CD4-positive, alpha-beta T cell treated with Interferon alpha-2 for 1 hour (primary cell): ENCODE measurements at regions not wholly inside any gene's neighbourhood (a gene's known extent, or its start where the extent isn't known, plus 50 kb on each side); places are given as distances from the start of the nearest gene placed in this dataset.
"Not testable (repeated sequence)": the region's sequence is repeated elsewhere in the genome, so short reads cannot be mapped to it uniquely, and the experiment has no call there.

Experiments used
- DNase-seq, 2 donors: peaks; one replicate each; pipeline ENCODE4 v3.0.0-alpha.2; 2020 to 2022

GRCh38 chr9:102714184-102714583 lies 280.9 kb upstream of the CYLC2 start:
- no peak for DNase-seq

DNA sequence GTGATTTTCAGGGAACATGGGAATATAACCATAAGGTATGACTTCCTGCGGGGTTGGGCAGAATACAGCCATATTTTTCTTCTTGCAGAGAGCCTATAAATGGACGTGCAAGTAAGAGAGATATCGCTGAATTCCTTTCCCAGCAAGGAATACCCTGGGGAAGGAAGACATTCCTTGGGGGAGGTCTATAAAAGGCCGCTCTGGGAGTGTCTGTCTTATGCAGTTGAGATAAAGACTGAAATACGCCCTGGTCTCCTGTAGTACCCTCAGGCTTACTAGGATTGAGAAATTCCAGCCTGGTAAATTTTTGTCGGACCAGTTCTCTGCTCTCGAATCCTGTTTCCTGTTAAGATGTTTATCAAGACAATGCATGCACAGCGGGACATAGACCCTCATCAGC lies 282.2 kb upstream of the CYLC2 start:
- not testable (repeated sequence) for DNase-seq

GRCh38 chr9:102700936-102701335 lies 294.2 kb upstream of the CYLC2 start:
- DNase-seq: no peak

- DNase-seq: no peak
Measured at GRCh38 chr9:102669220-102669619, 325.9 kb upstream of the CYLC2 start.

DNA sequence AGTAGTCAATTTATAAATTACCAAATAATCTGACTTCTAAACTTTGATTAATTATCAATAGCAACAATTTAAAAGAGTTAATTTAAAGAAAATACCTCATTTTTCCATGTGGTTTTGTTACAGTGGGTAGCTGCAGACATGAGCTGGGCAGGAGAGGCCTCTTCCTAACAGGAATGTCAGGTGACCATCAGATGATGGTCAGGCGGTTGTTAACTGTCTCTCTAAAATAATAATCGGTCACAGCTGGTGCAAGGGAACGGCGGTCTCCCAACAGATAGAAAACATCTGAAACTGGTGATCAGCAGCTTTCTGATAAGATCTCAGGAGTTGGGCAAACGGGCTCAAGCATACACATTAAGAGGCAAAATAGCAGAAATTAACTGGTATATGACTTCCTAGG lies 342.7 kb upstream of the CYLC2 start:
- DNase-seq: no peak

DNA sequence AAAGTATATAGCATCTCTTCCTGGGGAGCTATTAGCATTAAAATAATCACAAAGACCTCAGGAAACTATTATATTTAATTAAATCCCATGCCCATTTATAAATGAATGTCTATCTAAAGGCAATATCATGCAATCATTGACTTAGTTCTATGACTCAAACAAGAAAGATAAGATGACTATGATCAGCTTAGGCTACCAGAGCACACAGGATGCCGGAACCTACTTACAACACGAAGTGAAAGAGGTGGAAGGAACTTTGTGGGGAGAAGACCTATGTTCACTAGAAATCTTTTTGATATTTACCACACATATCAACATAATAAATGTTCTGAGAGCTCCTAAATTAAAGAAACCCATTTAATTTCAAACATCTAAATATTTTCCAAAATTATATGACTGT lies 344.2 kb upstream of the CYLC2 start:
- no peak for DNase-seq

DNA sequence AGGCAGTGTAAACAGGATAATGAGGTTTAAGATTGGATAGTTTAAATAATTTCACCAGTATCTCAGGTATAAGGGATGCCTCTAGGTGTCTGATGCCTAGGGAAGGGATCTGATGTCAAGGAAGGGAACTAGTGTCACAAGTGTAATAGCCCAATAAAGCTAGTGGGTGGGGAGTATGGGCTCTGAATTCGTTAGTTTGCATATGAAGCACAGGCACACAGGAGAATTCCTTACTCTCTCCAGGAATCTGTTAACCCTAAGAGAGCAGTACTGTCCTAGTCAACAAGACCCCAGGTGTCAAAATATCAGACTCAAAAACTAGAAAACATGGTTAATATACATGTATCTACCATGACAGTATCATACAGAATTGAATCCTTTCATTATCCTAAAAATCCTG lies 352.5 kb upstream of the CYLC2 start:
- DNase-seq: no peak

GRCh38 chr9:102631559-102631958 lies 363.6 kb upstream of the CYLC2 start:
- DNase-seq: no peak

DNA sequence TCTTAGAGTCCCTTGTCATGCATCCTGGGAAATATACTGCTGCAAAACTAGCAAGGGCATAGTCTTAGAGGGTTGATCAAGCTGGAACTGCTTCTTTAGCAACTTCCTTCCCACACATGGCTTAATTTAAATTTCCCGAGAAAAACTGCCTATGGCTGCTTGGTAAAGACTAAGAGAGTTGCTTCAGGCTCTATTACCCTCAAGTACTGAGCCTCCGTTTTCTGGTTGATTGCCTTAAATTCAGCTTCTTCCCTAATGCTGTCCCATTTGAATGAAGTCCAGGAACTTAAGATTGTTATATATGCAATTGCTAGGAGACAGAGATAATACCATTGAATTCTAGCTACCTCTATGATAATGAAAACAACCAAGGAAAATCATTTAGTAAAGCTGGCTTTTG lies 385.7 kb upstream of the CYLC2 start:
- DNase-seq: no peak

- not testable (repeated sequence) for DNase-seq
Measured at GRCh38 chr9:102603198-102604195, 391.6 kb upstream of the CYLC2 start.

DNA sequence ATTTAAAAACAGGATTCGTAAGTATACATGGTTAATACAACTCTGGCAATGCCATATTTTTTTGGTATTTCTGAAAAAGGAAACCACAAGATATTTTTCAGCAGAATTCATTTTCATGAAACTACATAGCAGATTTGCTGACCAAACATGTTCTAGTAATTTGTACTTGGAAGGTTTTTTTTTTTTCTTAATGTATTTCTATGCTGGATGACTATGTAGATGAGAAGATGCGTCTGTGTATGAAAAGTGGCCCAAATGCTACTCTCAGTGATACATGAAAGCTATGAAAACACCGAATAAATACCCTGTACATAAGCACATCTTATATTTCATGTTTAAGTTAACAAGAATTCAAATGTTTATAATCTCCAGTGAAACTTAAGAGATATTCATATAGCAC lies 400.9 kb upstream of the CYLC2 start:
- DNase-seq: no peak

GRCh38 chr9:102587281-102587680 lies 407.9 kb upstream of the CYLC2 start:
- no peak for DNase-seq

DNA sequence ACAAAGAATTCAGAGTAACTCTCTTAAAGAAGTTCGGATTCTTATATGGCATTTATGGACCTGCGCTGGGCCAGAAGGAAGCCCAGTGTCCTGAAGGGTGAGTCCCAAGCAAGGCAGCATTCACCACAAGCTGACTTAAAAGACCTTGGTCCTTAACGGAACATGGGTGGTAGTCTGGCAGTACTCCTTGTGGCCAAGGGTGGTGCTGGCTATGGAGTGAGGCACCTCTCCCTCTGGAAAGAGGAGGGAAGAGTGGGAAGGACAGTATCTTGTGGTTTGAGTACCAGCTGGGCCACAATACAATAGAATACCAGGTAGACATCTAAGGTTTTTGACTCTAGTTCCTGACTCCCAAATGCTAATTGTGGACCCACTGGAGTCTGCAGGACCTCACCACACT lies 425.7 kb upstream of the CYLC2 start:
- no peak for DNase-seq

GRCh38 chr9:102551346-102551745 lies 443.8 kb upstream of the CYLC2 start:
- no peak for DNase-seq

DNA sequence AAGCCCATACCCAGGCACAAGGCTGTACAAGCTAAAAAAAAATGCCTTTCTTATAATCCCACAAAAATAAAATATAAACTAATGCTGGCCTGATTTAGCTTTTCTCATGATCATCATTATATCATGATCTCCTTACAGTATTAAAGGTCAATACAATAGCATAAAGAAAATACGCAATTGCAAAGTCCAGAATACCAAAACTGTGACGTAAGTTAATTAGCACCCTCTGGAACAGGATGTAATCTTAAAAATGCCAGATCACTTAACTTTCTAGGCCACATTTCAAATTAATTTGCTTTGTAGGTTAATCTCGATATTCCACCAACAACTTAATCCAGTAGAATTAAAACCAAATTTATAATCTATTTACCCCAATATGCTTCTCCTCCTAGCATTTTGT lies 444.2 kb upstream of the CYLC2 start:
- DNase-seq: no peak

DNA sequence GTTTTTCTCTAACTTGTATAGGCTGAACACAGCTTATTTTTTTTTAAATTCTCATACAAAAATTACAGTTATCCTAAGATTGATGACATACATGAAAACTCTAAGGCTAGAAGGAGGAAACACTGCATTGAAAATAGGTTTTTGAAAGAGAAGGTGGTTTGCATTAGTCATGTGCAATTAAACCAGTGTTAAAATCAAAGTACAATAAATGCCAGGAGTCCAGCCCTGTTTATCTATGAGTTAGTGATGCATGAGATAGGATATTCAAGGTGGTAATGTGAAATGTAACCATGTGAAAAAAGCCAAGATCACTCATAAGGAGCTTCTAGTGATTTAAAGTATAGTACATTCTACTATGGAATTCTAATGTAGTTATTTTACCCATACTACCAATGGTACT lies 444.9 kb upstream of the CYLC2 start:
- DNase-seq: no peak

- DNase-seq: no peak
Measured at GRCh38 chr9:102534031-102534430, 461.1 kb upstream of the CYLC2 start.

DNA sequence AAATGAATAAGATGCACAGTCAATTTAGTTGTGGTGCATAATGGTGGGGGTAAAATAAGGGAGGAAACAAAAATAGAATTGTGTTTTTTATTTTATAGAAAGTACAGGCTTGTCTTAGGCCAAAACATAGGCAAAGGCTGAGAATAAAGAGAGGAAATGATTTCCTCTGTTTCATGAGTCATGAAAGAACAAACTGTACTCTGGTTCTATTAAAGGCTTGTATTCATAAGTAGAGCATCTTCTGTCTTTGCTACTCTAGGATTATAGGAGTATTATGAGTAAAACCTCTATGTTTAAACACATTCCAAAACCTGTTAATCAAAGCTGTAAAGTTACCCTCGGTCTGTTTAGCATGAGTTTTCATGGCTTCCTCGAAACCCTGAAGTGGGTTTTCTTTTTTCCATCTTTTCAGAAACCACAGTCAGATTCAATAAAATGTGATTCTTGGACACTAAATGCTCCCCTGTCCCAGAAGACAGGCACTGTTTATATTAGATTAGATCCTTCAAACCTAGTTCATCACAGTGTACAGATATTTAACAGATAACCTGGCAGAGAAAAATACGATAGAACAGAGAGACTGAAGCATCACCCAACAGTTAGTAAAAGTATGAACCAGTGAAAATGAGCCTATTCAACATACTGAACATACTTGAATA lies 473.9 kb upstream of the CYLC2 start:
- no peak for DNase-seq

DNA sequence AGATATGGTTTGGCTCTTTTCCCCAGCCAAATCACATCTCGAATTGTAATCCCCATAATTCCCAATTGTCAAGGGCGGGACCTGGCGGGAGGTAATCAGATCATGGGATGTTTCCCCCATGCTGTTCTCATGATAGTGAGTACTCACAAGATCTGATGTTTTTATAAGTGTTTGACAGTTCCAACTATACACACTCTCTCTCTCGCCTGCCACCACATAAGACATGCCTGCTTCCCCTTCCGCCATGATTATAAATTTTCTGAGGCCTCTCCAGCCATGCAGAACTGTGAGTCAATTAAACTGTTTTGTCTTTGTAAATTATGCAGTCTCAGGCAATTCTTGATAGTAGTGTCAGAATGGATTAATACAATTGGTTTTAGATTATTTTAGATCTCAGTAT lies 475.7 kb upstream of the CYLC2 start:
- no peak for DNase-seq

DNA sequence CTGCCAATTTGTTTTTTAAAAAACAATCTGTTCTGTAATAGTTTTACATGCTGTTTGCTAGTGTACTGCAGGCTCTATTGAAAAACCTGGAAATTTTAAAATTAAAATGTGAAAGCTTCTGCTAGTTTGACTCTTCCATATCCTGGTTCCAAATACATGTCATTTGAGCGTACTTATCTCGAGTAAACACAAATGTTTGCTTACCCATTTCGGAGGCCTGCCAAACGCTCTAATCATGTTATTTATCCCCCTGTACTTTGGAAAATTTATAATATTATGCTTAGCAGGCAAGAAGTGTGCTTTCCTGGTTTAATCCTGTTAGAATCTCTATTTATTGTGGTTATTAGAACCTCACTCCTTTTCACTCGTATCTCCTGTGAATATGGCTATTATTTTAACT lies 476.8 kb upstream of the CYLC2 start:
- DNase-seq: no peak

GRCh38 chr9:102514541-102514940 lies 480.6 kb upstream of the CYLC2 start:
- DNase-seq: no peak

DNA sequence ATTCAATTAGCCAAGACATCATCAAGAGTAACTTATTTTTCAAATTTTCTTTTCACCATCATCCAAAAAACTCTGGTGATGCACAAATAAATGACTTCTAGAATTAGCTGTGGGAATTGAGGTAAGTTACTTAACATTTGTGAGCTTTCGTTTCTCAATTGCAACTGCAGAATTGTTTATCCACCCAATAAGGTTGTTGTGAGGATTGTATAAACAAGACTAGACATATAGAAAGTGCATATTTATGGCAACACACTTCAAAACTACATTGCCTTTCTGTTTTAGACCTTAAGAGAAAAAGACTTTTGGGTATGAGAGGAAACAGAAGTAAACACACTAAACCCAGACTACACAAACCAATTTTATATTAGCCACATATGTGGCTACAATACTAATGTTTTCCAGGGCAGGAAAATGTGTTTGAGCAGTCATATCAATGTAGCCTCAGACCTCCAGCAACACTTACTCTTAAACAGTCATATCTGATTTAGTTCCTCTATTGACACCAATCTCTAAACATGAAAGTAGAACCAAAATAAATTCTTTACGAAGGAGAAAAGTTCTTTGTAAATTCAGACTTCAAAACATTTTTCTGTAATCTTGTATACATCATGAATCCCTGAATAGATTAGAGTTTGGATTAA lies 488.0 kb upstream of the CYLC2 start:
- no peak for DNase-seq

DNA sequence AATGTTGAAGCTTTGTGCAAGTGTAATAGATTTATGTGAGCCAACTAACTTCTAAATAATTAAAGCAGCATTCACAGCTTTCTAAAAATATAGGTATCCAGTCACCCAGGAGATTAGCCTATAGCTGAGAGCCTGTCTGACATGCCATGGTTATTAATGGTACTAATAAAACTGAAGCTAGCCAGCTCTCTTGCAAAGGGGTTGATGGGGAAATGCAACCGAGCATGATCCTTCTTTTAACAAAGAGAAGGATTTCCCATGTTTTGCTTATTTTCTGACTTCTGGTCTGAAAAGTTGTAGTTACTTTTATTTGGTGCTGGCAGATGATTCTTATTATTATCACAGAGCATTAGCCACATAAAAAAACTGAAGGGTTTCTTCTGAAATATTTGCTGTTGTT lies 488.7 kb upstream of the CYLC2 start:
- DNase-seq: no peak

DNA sequence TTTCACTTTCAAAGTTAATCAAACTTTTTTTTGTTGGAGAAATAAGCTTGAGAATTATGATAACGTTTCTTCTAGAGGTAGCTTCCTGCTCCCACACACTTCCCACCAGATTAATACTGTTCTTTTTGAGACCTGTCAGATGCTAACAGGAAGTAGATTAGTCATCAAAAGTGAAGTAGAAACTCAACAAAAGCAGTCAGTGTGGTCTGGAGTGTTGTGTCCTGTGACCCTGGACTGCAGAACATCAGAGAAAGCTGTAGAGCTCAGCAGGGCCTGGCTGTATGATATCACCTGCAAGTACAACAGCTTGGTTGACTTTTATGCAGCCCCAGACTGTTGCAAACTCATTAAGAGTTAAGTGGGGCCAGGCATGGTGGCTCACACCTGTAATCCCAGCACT lies 495.7 kb upstream of the CYLC2 start:
- DNase-seq: no peak
